Peyer's patch (tissue), 4 donors: ENCODE measurements at regions not wholly inside any gene's neighbourhood (a gene's known extent, or its start where the extent isn't known, plus 50 kb on each side); places are given as distances from the start of the nearest gene placed in this dataset.

Experiments
- DNase-seq, 3 donors: peaks; one replicate each; pipeline ENCODE4 v3.0.0-alpha.2; 2017 to 2019
- H3K27ac ChIP-seq, 4 donors: fragments of 200-600 bp; sonication (generic); one replicate each; pipeline ENCODE4 v1.5.1; 2016 to 2019
- H3K27me3 ChIP-seq, 2 donors: fragments of 200-600 bp; sonication (generic); one replicate each; pipeline ENCODE4 v1.5.1; 2019
- H3K36me3 ChIP-seq, 3 donors: fragments of 200-600 bp; sonication (generic); one replicate each; pipeline ENCODE4 v1.5.1; 2016 to 2019
- H3K4me1 ChIP-seq, 4 donors: fragments of 200-600 bp; sonication (generic); one replicate each; pipeline ENCODE4 v1.5.1; 2016 to 2019
- H3K4me3 ChIP-seq, 4 donors: fragments of 200-600 bp; sonication (generic); 1 replicate in 3 of 4; 2 replicates in 1 of 4; pipeline ENCODE4 v1.5.1; 2016 to 2019; ENCODE audit warnings: mild to moderate bottlenecking in 1 of 4
- H3K9me3 ChIP-seq, 4 donors: fragments of 200-600 bp; sonication (generic); one replicate each; pipeline ENCODE4 v1.5.1; 2016 to 2019; ENCODE audit warnings: mild to moderate bottlenecking in 1 of 4
- POLR2A ChIP-seq, 2 donors: fragments of 450-650 bp; IDR thresholded peaks; one replicate each; pipeline ENCODE4 v1.5.1; 2017; ENCODE audit warnings: antibody characterized with exemption in 2 of 2, mild to moderate bottlenecking in 2 of 2, moderate library complexity in 2 of 2
- TF ChIP-seq, protein P1 (sequence below), 6 experiments: fragments of 450-650 bp in 4 of 6; fragments of 200-600 bp in 2 of 6; sonication (generic) in 1 of 6; IDR thresholded peaks; one replicate each; pipeline ENCODE4 v1.5.1; 2017 to 2019; ENCODE audit warnings: antibody characterized with exemption in 6 of 6, mild to moderate bottlenecking in 3 of 6, moderate library complexity in 1 of 6

GRCh38 chr2:106646605-106647004, 159.4 kb downstream of the CD8B2 start:
- no peak overlapping the region for H3K4me3 ChIP-seq
- no peaks in the 10 kb centered on the region for H3K4me1 ChIP-seq

DNA sequence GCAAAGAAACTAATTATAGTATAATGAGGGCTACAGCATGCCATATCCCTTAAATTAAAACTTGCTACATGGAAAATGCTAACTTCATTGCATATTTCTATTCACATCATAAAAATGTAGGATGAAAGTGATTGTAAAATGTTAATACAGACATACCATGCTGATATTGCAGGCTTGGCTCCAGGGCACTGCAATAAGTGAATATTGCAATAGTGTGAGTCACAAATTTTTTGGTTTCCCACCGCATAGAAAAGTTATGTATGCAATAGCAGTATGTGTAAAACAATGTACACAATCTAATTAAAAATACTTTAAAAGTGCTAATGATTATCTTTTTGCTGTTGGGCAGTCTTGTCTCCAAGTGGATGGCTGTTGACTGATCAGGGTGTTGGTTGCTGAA, 162.1 kb downstream of the CD8B2 start:
- no peaks in the 10 kb centered on the region for H3K36me3 ChIP-seq
- TF ChIP-seq POLR2A (IDR thresholded peaks at IDR 0.05): no peak
- TF ChIP-seq, protein P1, sequence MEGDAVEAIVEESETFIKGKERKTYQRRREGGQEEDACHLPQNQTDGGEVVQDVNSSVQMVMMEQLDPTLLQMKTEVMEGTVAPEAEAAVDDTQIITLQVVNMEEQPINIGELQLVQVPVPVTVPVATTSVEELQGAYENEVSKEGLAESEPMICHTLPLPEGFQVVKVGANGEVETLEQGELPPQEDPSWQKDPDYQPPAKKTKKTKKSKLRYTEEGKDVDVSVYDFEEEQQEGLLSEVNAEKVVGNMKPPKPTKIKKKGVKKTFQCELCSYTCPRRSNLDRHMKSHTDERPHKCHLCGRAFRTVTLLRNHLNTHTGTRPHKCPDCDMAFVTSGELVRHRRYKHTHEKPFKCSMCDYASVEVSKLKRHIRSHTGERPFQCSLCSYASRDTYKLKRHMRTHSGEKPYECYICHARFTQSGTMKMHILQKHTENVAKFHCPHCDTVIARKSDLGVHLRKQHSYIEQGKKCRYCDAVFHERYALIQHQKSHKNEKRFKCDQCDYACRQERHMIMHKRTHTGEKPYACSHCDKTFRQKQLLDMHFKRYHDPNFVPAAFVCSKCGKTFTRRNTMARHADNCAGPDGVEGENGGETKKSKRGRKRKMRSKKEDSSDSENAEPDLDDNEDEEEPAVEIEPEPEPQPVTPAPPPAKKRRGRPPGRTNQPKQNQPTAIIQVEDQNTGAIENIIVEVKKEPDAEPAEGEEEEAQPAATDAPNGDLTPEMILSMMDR (IDR thresholded peaks at IDR 0.05): no peak
- no peaks in the 10 kb centered on the region for H3K4me1 ChIP-seq
- DNase-seq: no peak
- H3K4me3 ChIP-seq: no peak overlapping the region
- no peaks in the 10 kb centered on the region for H3K27me3 ChIP-seq
- H3K27ac ChIP-seq: no peak overlapping the region
- H3K9me3 ChIP-seq: no peaks in the 10 kb centered on the region

More at GRCh38 chr2:106646605-106647004, 159.4 kb downstream of the CD8B2 start:
- no peak for TF ChIP-seq POLR2A (IDR thresholded peaks at IDR 0.05)
- TF ChIP-seq, protein P1 (IDR thresholded peaks at IDR 0.05): no peak
- no peaks in the 10 kb centered on the region for H3K36me3 ChIP-seq
- no peak overlapping the region for H3K27ac ChIP-seq
- no peak for DNase-seq
- H3K27me3 ChIP-seq: no peaks in the 10 kb centered on the region
- no peaks in the 10 kb centered on the region for H3K9me3 ChIP-seq

- Histone ChIP-seq H3K9me3 (no peaks in the 10 kb centered on the region), H3K27me3 (no peaks in the 10 kb centered on the region), H3K4me3 (no peak overlapping the region), H3K36me3 (no peaks in the 10 kb centered on the region), H3K27ac (no peak overlapping the region), H3K4me1 (no peaks in the 10 kb centered on the region)
- DNase-seq: no peak
- TF ChIP-seq, protein P1 (IDR thresholded peaks at IDR 0.05): no peak
- TF ChIP-seq POLR2A (IDR thresholded peaks at IDR 0.05): no peak
These were observed 166.3 kb downstream of the CD8B2 start for GRCh38 chr2:106653465-106653864.

GRCh38 chr2:106658616-106659015, 171.5 kb downstream of the CD8B2 start:
- H3K9me3 ChIP-seq: no peaks in the 10 kb centered on the region
- H3K4me1 ChIP-seq: no peaks in the 10 kb centered on the region
- H3K4me3 ChIP-seq: no peak overlapping the region
- no peaks in the 10 kb centered on the region for H3K36me3 ChIP-seq
- no peak for DNase-seq
- no peak overlapping the region for H3K27ac ChIP-seq
- H3K27me3 ChIP-seq: no peaks in the 10 kb centered on the region
- TF ChIP-seq POLR2A (IDR thresholded peaks at IDR 0.05): no peak
- TF ChIP-seq, protein P1 (IDR thresholded peaks at IDR 0.05): no peak

DNA sequence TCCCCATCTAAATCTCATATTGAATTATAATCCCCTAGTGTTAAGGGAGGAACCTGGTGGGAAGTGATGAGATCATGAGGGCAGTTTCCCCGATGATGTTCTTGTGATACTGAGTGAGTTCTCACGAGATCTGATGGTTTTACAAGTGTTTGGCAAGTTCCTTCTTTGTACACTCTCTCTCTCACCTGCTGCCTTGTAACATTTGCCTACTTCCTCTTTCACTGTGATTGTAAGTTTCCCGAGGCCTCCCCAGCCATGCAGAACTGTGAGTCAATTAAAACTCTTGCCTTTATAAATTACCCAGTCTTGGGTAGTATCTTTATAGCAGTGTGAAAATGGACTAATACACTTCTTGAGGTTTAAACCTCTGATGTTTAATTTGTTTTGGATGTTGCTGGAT, 177.5 kb downstream of the CD8B2 start:
- H3K27me3 ChIP-seq: no peaks in the 10 kb centered on the region
- no peak overlapping the region for H3K27ac ChIP-seq
- DNase-seq: no peak
- H3K4me3 ChIP-seq: no peak overlapping the region
- TF ChIP-seq POLR2A (IDR thresholded peaks at IDR 0.05): no peak
- TF ChIP-seq, protein P1 (IDR thresholded peaks at IDR 0.05): no peak
- H3K36me3 ChIP-seq: no peaks in the 10 kb centered on the region
- no peaks in the 10 kb centered on the region for H3K4me1 ChIP-seq
- H3K9me3 ChIP-seq: peaks cover 0 to 3% (median 0%) of the 10 kb centered on the region in 4 donors

DNA sequence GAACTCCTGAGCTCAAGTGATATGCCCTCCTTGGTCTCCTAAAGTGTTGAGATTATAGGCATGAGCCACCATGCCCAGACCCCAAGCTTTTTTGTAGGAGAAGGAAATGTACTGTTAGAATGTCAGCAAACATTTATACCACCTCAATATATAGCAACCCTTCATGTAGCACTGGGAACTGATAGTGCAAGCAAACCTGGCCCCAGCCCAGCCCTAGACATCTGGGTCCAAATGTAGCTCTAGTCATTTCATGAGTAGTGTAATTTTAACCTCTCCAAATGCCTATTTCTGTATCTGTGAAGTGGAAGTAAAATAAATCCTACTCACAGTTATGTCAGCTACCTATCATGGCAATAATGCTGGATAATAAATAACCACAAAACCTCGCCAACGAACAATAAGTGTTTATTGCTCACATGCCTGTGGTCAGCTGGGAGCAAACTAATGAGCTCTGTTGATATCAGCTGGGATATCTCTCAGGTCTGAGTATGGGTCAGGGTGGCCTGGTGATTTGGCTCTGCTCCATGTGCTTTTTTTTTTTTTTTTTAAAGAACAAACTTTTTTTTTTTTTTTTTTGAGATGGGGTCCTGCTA, 180.4 kb downstream of the CD8B2 start:
- H3K4me1 ChIP-seq: no peaks in the 10 kb centered on the region
- no peaks in the 10 kb centered on the region for H3K27me3 ChIP-seq
- no peaks in the 10 kb centered on the region for H3K36me3 ChIP-seq
- TF ChIP-seq POLR2A (IDR thresholded peaks at IDR 0.05): no peak
- TF ChIP-seq, protein P1 (IDR thresholded peaks at IDR 0.05): no peak
- no peak overlapping the region for H3K4me3 ChIP-seq
- H3K9me3 ChIP-seq: peaks cover 0 to 3% (median 0%) of the 10 kb centered on the region in 4 donors
- DNase-seq: no peak
- no peak overlapping the region for H3K27ac ChIP-seq
